H1 (cell line): ENCODE measurements at regions not wholly inside any gene's neighbourhood (a gene's known extent, or its start where the extent isn't known, plus 50 kb on each side); places are given as distances from the start of the nearest gene placed in this dataset.

Source experiments
- CBX8 ChIP-seq: fragments of 300-800, 300-1000 bp; sonication (generic); IDR thresholded peaks from 2 replicates; pipeline ENCODE4 v1.7.1; 2016; ENCODE audit warnings: low read depth, low read length, borderline replicate concordance
- CREB1 ChIP-seq: IDR thresholded peaks from 2 replicates; pipeline ENCODE4 v1.6.1; 2012; ENCODE audit warnings: inconsistent platforms
- CTBP2 ChIP-seq: IDR thresholded peaks from 2 replicates; pipeline ENCODE4 v1.7.0; 2011; ENCODE audit warnings: borderline replicate concordance, mild to moderate bottlenecking, moderate library complexity, mixed read lengths, low read length; ENCODE audit not compliant: insufficient read depth, insufficient read length
- GTF2F1 ChIP-seq: IDR thresholded peaks from 2 replicates; pipeline ENCODE4 v1.6.1; 2012; ENCODE audit warnings: low read depth, low read length, improper control_type of control experiment, borderline replicate concordance
- HDAC2 ChIP-seq, 2 experiments: fragments of 300-600 bp in 1 of 2; sonication (generic) in 1 of 2; IDR thresholded peaks; 2 replicates each; pipeline ENCODE4 v1.6.1; 2011 to 2012; ENCODE audit warnings: low read depth in 2 of 2, low read length in 2 of 2, mild to moderate bottlenecking in 2 of 2, moderate library complexity in 2 of 2, borderline replicate concordance in 1 of 2, inconsistent platforms in 1 of 2
- KDM5A ChIP-seq: fragments of 200-600 bp; IDR thresholded peaks from 2 replicates; pipeline ENCODE4 v1.7.1; 2012; ENCODE audit warnings: mild to moderate bottlenecking, low read length, inconsistent platforms, mixed read lengths
- MAX ChIP-seq: IDR thresholded peaks from 2 replicates; pipeline ENCODE4 v1.6.1; 2012; ENCODE audit warnings: inconsistent platforms
- POU5F1 ChIP-seq: IDR thresholded peaks from 2 replicates; pipeline ENCODE4 v1.6.1; 2011; ENCODE audit warnings: low read depth, mild to moderate bottlenecking, low read length, moderate library complexity
- SP2 ChIP-seq: IDR thresholded peaks from 2 replicates; pipeline ENCODE4 v1.6.1; 2012; ENCODE audit warnings: mild to moderate bottlenecking, low read length, inconsistent platforms
- SRF ChIP-seq: IDR thresholded peaks from 2 replicates; pipeline ENCODE4 v1.6.1; 2011; ENCODE audit warnings: mild to moderate bottlenecking, low read depth, low read length, moderate library complexity
- TCF12 ChIP-seq: IDR thresholded peaks from 2 replicates; pipeline ENCODE4 v1.6.1; 2011; ENCODE audit warnings: low read depth, mild to moderate bottlenecking, low read length

- TF ChIP-seq MAX, result no peak
- no peak for TF ChIP-seq CBX8
- TF ChIP-seq GTF2F1, result no peak
- TF ChIP-seq CREB1, result no peak
- no peak for TF ChIP-seq TCF12
- no peak for TF ChIP-seq POU5F1
- no peak for TF ChIP-seq SP2
- no peak for TF ChIP-seq SRF
- no peak for TF ChIP-seq KDM5A
- TF ChIP-seq HDAC2 (IDR thresholded peaks at IDR 0.05; ENCODE audit: borderline replicate concordance in 1 of 2, low read depth in 2 of 2, low read length in 2 of 2), result no peak
- no peak for TF ChIP-seq CTBP2
- TF ChIP-seq, all 59 proteins: peak for 0
These were observed 94.9 kb upstream of the ALX4 start (continued) for GRCh38 chr11:44404736-44405395.
